ENCODE measurements at regions not wholly inside any gene's neighbourhood (a gene's known extent, or its start where the extent isn't known, plus 50 kb on each side); places are given as distances from the start of the nearest gene placed in this dataset.
A peak's percentile ranks its signal among the peaks of the same experiment; 100 is the strongest.

- no peak for DNase-seq
Observed at GRCh38 chrX:10085223-10085622, 71.6 kb upstream of the CLCN4 start.

- DNase-seq, result no peak
Observed at GRCh38 chrX:10086676-10087075, 70.1 kb upstream of the CLCN4 start.

- DNase-seq, result no peak
Observed at GRCh38 chrX:10087391-10087790, 69.4 kb upstream of the CLCN4 start.

- no peak for DNase-seq
Observed at GRCh38 chrX:10089378-10089795, 67.4 kb upstream of the CLCN4 start.

- DNase-seq, result no peak
Observed at GRCh38 chrX:10090319-10090718, 66.5 kb upstream of the CLCN4 start.

GRCh38 chrX:10095246-10095645, 61.5 kb upstream of the CLCN4 start:
- no peak for DNase-seq

- DNase-seq, result no peak
Observed at GRCh38 chrX:10095698-10096432, 60.9 kb upstream of the CLCN4 start.

- DNase-seq, result peak; percentile 71
Observed at GRCh38 chrX:10098270-10098713, 58.5 kb upstream of the CLCN4 start.

GRCh38 chrX:10099411-10099810, 57.4 kb upstream of the CLCN4 start:
- DNase-seq, result no peak

GRCh38 chrX:10101269-10101668, 55.5 kb upstream of the CLCN4 start:
- no peak for DNase-seq

GRCh38 chrX:10102046-10102704, 54.6 kb upstream of the CLCN4 start:
- no peak for DNase-seq

GRCh38 chrX:10103023-10103422, 53.8 kb upstream of the CLCN4 start:
- DNase-seq, result no peak

- no peak for DNase-seq
Observed at GRCh38 chrX:10104958-10105658, 51.7 kb upstream of the CLCN4 start.

- peak; percentile 55 for DNase-seq
Observed at GRCh38 chrX:10106806-10107205, 50.0 kb upstream of the CLCN4 start.
